GM19452 (cell line): ENCODE measurements at regions not wholly inside any gene's neighbourhood (a gene's known extent, or its start where the extent isn't known, plus 50 kb on each side); places are given as distances from the start of the nearest gene placed in this dataset.
"Not testable (repeated sequence)": the region's sequence is repeated elsewhere in the genome, so short reads cannot be mapped to it uniquely, and the experiment has no call there.

Source experiments
- ATAC-seq: cut with Tn5 transposase; IDR thresholded peaks from one replicate; pipeline ENCODE4 v1.9.1; 2021; ENCODE audit not compliant: unreplicated experiment

GRCh38 chr3:180743813-180744590 lies 64.7 kb upstream of the CCDC39 start:
- no peak for ATAC-seq

- ATAC-seq: no peak
These were observed 68.6 kb upstream of the CCDC39 start for GRCh38 chr3:180747805-180748361.

- ATAC-seq: no peak
These were observed 70.0 kb upstream of the CCDC39 start for GRCh38 chr3:180749322-180749721.

- no peak for ATAC-seq
These were observed 70.5 kb upstream of the CCDC39 start for GRCh38 chr3:180749796-180750195.

- ATAC-seq: no peak
These were observed 76.3 kb upstream of the CCDC39 start for GRCh38 chr3:180755556-180755955.

GRCh38 chr3:180762866-180763265 lies 83.6 kb upstream of the CCDC39 start:
- no peak for ATAC-seq

GRCh38 chr3:180764481-180764880 lies 85.2 kb upstream of the CCDC39 start:
- ATAC-seq: no peak

- ATAC-seq: no peak
These were observed 91.3 kb upstream of the CCDC39 start for GRCh38 chr3:180770639-180771038.

GRCh38 chr3:180776433-180776832 lies 97.1 kb upstream of the CCDC39 start:
- ATAC-seq: no peak

GRCh38 chr3:180782195-180782984 lies 103.1 kb upstream of the CCDC39 start:
- no peak for ATAC-seq

GRCh38 chr3:180786227-180786626 lies 106.9 kb upstream of the CCDC39 start:
- not testable (repeated sequence) for ATAC-seq

- ATAC-seq: no peak
These were observed 110.5 kb upstream of the CCDC39 start for GRCh38 chr3:180789774-180790173.

- no peak for ATAC-seq
These were observed 114.3 kb upstream of the FXR1 start for GRCh38 chr3:180798197-180798596.

GRCh38 chr3:180802837-180803236 lies 109.6 kb upstream of the FXR1 start:
- no peak for ATAC-seq

- ATAC-seq: no peak
These were observed 107.6 kb upstream of the FXR1 start for GRCh38 chr3:180804916-180805315.

GRCh38 chr3:180808823-180809575 lies 103.5 kb upstream of the FXR1 start:
- ATAC-seq: no peak

GRCh38 chr3:180820400-180820799 lies 92.1 kb upstream of the FXR1 start:
- no peak for ATAC-seq

- no peak for ATAC-seq
These were observed 86.5 kb upstream of the FXR1 start for GRCh38 chr3:180825964-180826363.

- no peak for ATAC-seq
These were observed 85.3 kb upstream of the FXR1 start for GRCh38 chr3:180827171-180827570.

- no peak for ATAC-seq
These were observed 84.3 kb upstream of the FXR1 start for GRCh38 chr3:180828001-180828720.
